DMS 273 (cell line): ENCODE measurements at regions not wholly inside any gene's neighbourhood (a gene's known extent, or its start where the extent isn't known, plus 50 kb on each side); places are given as distances from the start of the nearest gene placed in this dataset.

Source experiments
- DNase-seq: peaks from one replicate; lab custom pipeline; 2025; ENCODE audit not compliant: unreplicated experiment; lab: John Stamatoyannopoulos, UW

DNA sequence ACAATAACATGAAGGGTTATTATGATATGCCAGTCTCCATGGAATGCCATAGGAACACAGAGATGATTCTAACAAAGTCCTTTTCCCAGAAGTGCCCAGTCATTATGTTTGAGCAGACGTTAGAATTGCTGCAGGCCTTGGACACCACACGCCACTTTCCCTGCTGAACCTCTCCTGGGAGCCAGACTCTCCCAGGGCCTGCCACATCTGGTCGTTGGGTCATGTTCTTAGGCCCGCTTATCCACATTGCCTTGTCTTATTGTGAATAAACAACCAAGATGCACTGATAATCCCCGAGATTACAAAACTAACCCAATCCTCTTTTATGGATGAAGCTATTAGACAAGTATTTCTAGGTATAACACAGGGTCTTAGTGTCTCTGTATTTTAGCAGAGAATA lies 276.5 kb upstream of the CITED2 start:
- DNase-seq = no peak

GRCh38 chr6:139649732-139650131 lies 275.3 kb upstream of the CITED2 start:
- DNase-seq = no peak

GRCh38 chr6:139649128-139649527 lies 274.7 kb upstream of the CITED2 start:
- DNase-seq = no peak

DNA sequence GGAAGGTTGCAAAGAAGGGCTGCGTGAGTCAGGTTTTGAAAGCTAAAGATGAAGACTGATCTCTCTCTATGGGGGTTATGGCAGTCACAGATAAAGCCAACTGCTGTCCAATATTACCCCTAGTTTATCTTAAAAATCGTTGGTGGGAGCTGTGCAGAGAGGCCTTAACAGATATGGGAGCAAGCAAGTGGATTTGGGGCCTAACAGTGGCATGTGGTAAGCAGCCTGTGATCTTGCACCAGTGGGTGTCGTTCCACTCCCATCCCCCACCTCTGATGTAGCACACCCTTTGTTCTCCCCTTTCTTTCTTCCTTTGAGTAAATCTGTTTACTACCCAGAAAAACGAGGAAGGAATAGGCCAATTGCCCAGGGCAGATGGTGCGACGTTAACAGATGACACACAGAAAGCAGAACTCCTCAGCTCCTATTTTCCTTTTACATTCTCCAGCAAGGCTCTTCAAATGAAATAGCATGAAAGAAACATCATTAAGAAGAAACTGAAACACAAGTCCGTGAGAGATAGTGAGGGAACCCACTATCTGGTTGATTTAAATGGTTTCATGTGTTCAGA lies 274.1 kb upstream of the CITED2 start:
- no peak for DNase-seq

DNA sequence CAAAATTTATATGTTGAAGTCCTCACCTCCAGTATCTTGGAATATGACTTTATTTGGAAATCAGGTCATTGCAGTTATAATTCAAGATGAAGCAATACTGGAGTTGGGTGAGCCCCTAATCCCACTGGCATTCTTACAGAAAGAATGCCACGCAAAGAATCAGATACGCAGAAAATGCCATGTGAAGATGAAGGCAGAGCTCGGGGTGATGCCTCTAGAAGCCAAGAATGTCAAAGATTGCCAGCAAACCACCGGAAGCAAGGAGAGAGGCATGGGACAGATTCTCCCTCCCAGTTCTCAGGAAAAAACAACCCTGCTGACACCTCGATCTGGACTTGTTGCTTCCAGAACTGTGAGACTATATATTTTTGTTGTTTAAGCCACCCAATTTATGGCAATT lies 273.4 kb upstream of the CITED2 start:
- DNase-seq = no peak

DNA sequence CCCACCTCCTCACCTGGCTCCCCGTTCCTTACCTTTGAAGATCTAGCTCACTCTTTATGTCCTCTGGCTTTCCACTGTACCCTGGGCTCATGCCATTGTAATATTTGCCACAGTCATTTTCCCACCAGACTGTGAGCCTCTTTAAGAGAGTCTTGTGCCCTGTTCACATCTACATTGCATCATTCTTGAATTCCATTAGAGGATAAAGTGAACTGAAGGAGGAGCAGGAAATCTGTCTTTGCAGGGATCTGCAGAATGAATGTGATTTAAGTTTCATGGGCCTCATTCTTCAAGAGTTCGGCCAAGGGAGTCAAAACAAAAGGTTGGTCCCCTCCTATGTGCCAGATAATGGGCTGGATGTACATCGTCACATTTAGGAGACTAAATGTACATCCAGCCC lies 272.6 kb upstream of the CITED2 start:
- no peak for DNase-seq

- DNase-seq = no peak
Measured at GRCh38 chr6:139644821-139645220, 270.4 kb upstream of the CITED2 start.

DNA sequence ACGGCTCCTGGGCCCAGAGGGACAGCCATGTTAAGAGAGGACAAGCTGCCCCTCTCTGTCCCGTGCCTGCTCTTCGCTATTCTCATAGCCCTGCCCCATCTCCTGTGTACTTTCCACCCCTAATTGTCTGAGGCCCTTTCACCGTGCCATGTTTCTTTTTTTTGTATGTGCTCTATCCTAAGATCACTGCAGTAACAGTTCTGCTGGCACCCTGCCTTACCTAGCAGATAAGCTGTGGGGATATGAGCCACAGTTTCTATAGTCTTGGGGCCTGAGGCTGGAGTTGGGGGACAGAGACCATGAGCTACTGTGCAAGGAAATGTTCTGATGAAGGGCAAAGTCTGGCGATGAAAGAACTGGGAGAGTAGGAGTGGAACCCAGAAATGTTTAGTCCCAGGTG lies 269.5 kb upstream of the CITED2 start:
- DNase-seq = no peak

DNA sequence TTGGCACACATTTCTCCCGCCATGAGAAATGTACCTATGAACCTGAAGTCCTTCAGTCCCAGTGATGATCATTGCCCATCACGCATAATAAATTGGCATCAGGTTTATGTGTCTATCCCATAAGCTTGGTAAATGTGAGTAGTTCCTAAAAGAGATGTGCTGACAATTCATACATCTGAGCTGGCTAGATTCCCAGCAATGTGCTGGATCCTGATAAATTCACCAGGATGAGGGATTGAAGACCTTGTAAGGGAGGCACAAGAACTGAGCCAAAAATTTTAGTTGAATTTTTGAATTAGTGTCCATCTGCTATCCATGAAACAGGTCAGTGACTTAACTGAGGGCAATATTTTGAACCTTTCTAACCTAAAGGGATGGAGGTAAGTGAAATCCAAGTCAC lies 267.9 kb upstream of the CITED2 start:
- DNase-seq = no peak

DNA sequence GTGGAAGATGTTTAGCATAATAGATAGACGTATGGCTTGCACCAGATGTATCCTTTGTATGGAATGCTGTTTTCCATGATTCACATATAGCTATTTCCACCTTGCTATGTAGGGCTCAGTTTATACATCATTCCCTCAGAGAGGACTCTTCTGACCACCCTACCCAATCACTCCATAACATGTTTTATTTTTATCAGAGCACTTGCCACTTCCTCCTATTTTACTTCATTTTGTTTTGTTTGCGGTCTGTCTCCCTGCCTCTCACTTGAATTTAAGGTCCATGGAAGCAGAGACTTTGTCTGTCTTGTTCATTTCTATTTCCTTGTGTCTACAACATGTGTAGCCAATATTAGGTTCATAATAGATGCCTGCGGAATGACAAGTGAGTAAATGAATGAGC lies 266.9 kb upstream of the CITED2 start:
- DNase-seq = no peak

- no peak for DNase-seq
Measured at GRCh38 chr6:139640921-139641320, 266.5 kb upstream of the CITED2 start.

DNA sequence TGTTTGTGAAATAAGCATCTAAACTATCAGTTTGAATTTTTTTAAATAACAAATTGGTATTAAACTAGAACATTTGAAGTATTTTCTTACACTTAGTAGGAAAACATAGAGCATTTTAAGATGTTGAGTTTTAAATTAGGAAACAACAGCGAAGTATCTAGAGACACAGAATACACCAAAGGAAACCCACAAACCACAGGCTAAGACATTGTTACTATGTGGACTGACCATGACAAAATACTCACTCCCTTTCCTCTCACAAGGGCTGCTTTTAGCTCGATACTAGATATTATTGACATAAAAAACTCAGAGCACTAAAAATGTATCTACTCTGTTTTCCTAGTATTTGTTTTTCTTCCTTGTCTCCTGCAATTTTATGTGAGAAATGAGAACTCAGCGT lies 266.0 kb upstream of the CITED2 start:
- no peak for DNase-seq

DNA sequence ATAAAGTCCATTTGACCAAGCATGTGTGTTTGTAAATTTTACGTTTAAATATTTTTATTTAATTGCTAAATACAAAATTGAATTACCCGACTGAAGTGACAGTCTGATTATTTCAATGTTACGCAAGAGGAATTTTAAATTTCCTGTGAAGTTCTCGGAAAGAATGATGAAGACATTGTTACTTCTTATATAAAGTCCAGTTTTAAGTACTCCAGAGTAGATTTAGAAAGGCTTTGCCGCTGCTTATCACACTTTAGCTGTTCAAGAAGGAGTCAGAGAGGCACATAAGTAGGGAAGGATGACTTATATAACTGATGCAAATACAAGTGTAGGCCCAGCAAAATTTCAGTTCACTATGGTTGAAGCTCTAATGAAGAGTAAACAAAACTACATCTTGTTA lies 265.1 kb upstream of the CITED2 start:
- no peak for DNase-seq

- no peak for DNase-seq
Measured at GRCh38 chr6:139638179-139638941, 263.9 kb upstream of the CITED2 start.

DNA sequence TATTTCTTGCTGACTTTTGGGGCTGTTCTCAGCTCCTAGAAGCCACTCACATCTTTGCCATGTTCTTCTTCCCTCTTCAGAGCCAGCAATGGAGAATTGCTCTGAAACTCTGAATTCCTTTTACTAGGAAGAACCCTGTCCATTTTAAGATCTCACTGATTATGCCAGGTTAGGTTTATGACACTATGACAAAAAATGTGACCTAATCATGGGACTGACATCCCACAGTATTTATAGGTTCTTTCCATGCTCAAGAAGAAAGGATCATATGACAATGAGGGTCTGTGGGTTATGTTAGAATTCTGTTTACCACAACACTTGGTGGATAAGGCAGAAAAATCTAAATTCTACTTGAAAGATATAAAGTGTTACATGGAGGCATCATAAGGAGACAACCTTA lies 263.3 kb upstream of the CITED2 start:
- DNase-seq = no peak

DNA sequence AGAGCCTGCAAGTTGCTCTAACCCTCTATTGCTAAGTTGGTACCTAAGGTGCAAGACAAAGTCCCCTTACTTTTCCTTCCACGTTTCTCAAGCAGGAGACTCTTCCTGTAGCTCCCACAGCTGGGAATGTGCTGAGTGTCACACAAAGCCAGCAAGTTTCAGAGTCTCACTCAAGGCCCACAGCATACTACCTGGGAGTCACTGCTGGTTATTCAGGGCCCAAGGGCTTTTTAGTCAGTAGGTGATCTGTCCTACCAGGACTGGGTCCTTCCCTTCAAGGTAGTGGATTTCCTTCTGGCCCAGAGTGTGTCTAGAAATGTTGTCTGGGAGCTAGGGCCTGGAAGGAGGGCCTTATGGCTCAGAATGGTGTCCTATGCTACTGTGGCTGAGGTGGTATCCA lies 261.9 kb upstream of the CITED2 start:
- DNase-seq = no peak

GRCh38 chr6:139635401-139636130 lies 261.1 kb upstream of the CITED2 start:
- no peak for DNase-seq

- no peak for DNase-seq
Measured at GRCh38 chr6:139632840-139633239, 258.4 kb upstream of the CITED2 start.

DNA sequence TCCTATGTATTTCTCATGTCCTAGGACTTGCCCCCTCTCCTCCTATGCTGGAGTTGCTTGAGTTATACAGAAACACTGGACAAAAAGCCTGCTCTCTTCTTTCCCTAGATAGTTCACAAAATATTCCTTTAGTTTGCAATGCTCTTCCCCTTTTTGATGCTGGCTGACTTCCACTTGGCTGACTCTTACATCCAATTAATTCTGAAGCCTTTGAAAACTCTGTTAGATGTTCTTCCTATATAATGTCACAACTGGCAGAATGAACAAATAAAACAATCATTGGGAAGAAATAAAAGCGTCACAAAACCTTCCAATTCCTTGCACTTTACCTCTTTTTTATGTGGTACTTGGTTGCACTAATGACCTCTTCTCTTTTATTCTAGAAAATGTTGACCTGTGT lies 253.8 kb upstream of the CITED2 start:
- no peak for DNase-seq

DNA sequence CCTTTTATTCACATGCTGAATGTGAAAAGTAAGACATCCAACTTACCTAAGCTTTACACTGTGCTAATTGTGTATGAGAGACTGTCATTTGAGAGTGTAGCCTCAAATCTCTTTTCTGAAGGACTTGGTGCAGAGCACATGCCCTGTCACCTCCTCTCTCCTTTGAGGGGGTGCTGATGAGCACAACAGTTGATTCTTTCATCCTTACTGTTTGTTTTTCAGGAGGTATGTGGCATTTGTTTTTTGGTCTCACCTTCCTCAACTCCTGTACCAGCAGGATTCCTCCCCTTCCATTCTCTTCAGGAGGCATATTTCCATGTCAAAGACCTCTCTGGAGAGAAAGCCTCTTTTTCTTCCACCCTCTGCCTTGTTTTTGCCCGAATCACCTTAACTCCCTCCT lies 252.6 kb upstream of the CITED2 start:
- no peak for DNase-seq

GRCh38 chr6:139625998-139626975 lies 251.8 kb upstream of the CITED2 start:
- DNase-seq = no peak
